C4-2B (cell line): ENCODE measurements at regions not wholly inside any gene's neighbourhood (a gene's known extent, or its start where the extent isn't known, plus 50 kb on each side); places are given as distances from the start of the nearest gene placed in this dataset.

Experiments used
- ZFX ChIP-seq: fragments of 450-650 bp; IDR thresholded peaks from 2 replicates; pipeline ENCODE4 v1.6.1; 2017
- TF ChIP-seq, protein P1 (sequence below): fragments of 450-650 bp; conservative IDR thresholded peaks from 2 replicates; pipeline ENCODE4 v1.5.1; 2017; ENCODE audit warnings: mild to moderate bottlenecking

GRCh38 chr3:159191447-159191846 lies 389.6 kb downstream of the MFSD1 start:
- TF ChIP-seq, protein P1, sequence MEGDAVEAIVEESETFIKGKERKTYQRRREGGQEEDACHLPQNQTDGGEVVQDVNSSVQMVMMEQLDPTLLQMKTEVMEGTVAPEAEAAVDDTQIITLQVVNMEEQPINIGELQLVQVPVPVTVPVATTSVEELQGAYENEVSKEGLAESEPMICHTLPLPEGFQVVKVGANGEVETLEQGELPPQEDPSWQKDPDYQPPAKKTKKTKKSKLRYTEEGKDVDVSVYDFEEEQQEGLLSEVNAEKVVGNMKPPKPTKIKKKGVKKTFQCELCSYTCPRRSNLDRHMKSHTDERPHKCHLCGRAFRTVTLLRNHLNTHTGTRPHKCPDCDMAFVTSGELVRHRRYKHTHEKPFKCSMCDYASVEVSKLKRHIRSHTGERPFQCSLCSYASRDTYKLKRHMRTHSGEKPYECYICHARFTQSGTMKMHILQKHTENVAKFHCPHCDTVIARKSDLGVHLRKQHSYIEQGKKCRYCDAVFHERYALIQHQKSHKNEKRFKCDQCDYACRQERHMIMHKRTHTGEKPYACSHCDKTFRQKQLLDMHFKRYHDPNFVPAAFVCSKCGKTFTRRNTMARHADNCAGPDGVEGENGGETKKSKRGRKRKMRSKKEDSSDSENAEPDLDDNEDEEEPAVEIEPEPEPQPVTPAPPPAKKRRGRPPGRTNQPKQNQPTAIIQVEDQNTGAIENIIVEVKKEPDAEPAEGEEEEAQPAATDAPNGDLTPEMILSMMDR: no peak
- TF ChIP-seq ZFX: no peak
